Peyer's patch (tissue), 4 donors: ENCODE measurements at regions not wholly inside any gene's neighbourhood (a gene's known extent, or its start where the extent isn't known, plus 50 kb on each side); places are given as distances from the start of the nearest gene placed in this dataset.

Experiments used
- POLR2A ChIP-seq, 2 donors: fragments of 450-650 bp; IDR thresholded peaks; one replicate each; pipeline ENCODE4 v1.5.1; 2017; ENCODE audit warnings: antibody characterized with exemption in 2 of 2, mild to moderate bottlenecking in 2 of 2, moderate library complexity in 2 of 2
- TF ChIP-seq, protein P1 (sequence below), 6 experiments: fragments of 450-650 bp in 4 of 6; fragments of 200-600 bp in 2 of 6; sonication (generic) in 1 of 6; IDR thresholded peaks; one replicate each; pipeline ENCODE4 v1.5.1; 2017 to 2019; ENCODE audit warnings: antibody characterized with exemption in 6 of 6, mild to moderate bottlenecking in 3 of 6, moderate library complexity in 1 of 6

- TF ChIP-seq, protein P1, sequence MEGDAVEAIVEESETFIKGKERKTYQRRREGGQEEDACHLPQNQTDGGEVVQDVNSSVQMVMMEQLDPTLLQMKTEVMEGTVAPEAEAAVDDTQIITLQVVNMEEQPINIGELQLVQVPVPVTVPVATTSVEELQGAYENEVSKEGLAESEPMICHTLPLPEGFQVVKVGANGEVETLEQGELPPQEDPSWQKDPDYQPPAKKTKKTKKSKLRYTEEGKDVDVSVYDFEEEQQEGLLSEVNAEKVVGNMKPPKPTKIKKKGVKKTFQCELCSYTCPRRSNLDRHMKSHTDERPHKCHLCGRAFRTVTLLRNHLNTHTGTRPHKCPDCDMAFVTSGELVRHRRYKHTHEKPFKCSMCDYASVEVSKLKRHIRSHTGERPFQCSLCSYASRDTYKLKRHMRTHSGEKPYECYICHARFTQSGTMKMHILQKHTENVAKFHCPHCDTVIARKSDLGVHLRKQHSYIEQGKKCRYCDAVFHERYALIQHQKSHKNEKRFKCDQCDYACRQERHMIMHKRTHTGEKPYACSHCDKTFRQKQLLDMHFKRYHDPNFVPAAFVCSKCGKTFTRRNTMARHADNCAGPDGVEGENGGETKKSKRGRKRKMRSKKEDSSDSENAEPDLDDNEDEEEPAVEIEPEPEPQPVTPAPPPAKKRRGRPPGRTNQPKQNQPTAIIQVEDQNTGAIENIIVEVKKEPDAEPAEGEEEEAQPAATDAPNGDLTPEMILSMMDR (IDR thresholded peaks at IDR 0.05) = no peak
- no peak for TF ChIP-seq POLR2A (IDR thresholded peaks at IDR 0.05)
Observed at GRCh38 chr3:139243710-139244109, 100.1 kb upstream of the MRPS22 start.
